ENCODE measurements at regions not wholly inside any gene's neighbourhood (a gene's known extent, or its start where the extent isn't known, plus 50 kb on each side); places are given as distances from the start of the nearest gene placed in this dataset.

- TF ChIP-seq EP300 (IDR thresholded peaks at IDR 0.05) (no peak), POLR2A (IDR thresholded peaks at IDR 0.05; ENCODE audit: low read depth) (no peak)
- TF ChIP-seq, protein P1, sequence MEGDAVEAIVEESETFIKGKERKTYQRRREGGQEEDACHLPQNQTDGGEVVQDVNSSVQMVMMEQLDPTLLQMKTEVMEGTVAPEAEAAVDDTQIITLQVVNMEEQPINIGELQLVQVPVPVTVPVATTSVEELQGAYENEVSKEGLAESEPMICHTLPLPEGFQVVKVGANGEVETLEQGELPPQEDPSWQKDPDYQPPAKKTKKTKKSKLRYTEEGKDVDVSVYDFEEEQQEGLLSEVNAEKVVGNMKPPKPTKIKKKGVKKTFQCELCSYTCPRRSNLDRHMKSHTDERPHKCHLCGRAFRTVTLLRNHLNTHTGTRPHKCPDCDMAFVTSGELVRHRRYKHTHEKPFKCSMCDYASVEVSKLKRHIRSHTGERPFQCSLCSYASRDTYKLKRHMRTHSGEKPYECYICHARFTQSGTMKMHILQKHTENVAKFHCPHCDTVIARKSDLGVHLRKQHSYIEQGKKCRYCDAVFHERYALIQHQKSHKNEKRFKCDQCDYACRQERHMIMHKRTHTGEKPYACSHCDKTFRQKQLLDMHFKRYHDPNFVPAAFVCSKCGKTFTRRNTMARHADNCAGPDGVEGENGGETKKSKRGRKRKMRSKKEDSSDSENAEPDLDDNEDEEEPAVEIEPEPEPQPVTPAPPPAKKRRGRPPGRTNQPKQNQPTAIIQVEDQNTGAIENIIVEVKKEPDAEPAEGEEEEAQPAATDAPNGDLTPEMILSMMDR (IDR thresholded peaks at IDR 0.05) = no peak
Observed at GRCh38 chr5:13027874-13028273, 916.6 kb downstream of the DNAH5 start.

All from esophagus muscularis mucosa (tissue), 4 donors.